Parathyroid adenoma (tissue), 2 donors: ENCODE measurements at regions not wholly inside any gene's neighbourhood (a gene's known extent, or its start where the extent isn't known, plus 50 kb on each side); places are given as distances from the start of the nearest gene placed in this dataset.

Source experiments
- H2AFZ ChIP-seq: fragments of 300-600 bp; sonication (generic); one replicate; pipeline ENCODE4 v1.7.0; 2017; ENCODE audit warnings: antibody characterized with exemption, mild to moderate bottlenecking
- H3K27ac ChIP-seq: fragments of 300-600 bp; sonication (generic); one replicate; pipeline ENCODE4 v1.7.0; 2017
- H3K27me3 ChIP-seq: fragments of 300-600 bp; sonication (generic); one replicate; pipeline ENCODE4 v1.7.0; 2017; ENCODE audit warnings: low read length; ENCODE audit not compliant: control insufficient read depth, insufficient read depth
- H3K36me3 ChIP-seq: fragments of 300-600 bp; sonication (generic); one replicate; pipeline ENCODE4 v1.7.0; 2017; ENCODE audit warnings: low read length; ENCODE audit not compliant: control insufficient read depth, insufficient read depth
- H3K4me1 ChIP-seq: fragments of 300-600 bp; sonication (generic); one replicate; pipeline ENCODE4 v1.7.0; 2017; ENCODE audit warnings: control low read depth
- H3K4me2 ChIP-seq: fragments of 300-600 bp; sonication (generic); one replicate; pipeline ENCODE4 v1.7.0; 2017; ENCODE audit warnings: low read length
- H3K4me3 ChIP-seq: fragments of 300-600 bp; sonication (generic); one replicate; pipeline ENCODE4 v1.7.0; 2017; ENCODE audit warnings: low read depth, low read length
- H3K79me2 ChIP-seq: fragments of 300-600 bp; sonication (generic); one replicate; pipeline ENCODE4 v1.7.0; 2017; ENCODE audit warnings: control low read depth
- H3K9ac ChIP-seq: fragments of 300-600 bp; sonication (generic); one replicate; pipeline ENCODE4 v1.7.0; 2017; ENCODE audit warnings: mild to moderate bottlenecking
- H3K9me3 ChIP-seq: fragments of 300-600 bp; sonication (generic); one replicate; pipeline ENCODE4 v1.7.0; 2017; ENCODE audit warnings: low read length; ENCODE audit not compliant: control insufficient read depth
- TF ChIP-seq, protein P1 (sequence below): fragments of 300-600 bp; sonication (generic); IDR thresholded peaks from one replicate; pipeline ENCODE4 v1.7.0; 2017; ENCODE audit warnings: antibody characterized with exemption, mild to moderate bottlenecking
- donor health status: primary hyperparathyroidism.

DNA sequence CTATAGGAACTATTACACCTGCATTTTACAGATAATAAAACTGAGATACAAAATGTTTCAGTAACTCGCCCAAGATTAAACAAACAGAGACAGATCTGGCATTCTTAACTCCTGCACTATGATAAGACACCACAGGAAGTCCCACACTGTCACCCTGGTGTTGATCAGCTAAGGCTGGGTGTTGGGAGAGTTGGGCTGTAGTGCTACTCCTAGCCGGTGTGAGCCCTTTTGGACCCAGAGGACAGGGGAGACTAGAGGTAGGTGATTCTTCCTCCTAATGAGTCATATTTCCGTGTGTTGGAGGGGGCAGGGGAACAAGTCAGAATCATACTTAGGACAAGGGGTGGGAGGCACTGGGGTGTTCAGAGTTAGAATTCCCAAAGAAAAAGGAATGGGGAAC lies 353.2 kb upstream of the TENM4 start:
- Histone ChIP-seq H3K9ac (no peak overlapping the region), H2AFZ (no peak overlapping the region), H3K4me2 (no peak overlapping the region), H3K4me3 (no peak overlapping the region), H3K9me3 (no peaks in the 10 kb centered on the region), H3K27ac (no peak overlapping the region), H3K79me2 (no peaks in the 10 kb centered on the region), H3K36me3 (no peaks in the 10 kb centered on the region), H3K4me1 (no peaks in the 10 kb centered on the region), H3K27me3 (no peaks in the 10 kb centered on the region)
- TF ChIP-seq, protein P1, sequence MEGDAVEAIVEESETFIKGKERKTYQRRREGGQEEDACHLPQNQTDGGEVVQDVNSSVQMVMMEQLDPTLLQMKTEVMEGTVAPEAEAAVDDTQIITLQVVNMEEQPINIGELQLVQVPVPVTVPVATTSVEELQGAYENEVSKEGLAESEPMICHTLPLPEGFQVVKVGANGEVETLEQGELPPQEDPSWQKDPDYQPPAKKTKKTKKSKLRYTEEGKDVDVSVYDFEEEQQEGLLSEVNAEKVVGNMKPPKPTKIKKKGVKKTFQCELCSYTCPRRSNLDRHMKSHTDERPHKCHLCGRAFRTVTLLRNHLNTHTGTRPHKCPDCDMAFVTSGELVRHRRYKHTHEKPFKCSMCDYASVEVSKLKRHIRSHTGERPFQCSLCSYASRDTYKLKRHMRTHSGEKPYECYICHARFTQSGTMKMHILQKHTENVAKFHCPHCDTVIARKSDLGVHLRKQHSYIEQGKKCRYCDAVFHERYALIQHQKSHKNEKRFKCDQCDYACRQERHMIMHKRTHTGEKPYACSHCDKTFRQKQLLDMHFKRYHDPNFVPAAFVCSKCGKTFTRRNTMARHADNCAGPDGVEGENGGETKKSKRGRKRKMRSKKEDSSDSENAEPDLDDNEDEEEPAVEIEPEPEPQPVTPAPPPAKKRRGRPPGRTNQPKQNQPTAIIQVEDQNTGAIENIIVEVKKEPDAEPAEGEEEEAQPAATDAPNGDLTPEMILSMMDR: no peak

DNA sequence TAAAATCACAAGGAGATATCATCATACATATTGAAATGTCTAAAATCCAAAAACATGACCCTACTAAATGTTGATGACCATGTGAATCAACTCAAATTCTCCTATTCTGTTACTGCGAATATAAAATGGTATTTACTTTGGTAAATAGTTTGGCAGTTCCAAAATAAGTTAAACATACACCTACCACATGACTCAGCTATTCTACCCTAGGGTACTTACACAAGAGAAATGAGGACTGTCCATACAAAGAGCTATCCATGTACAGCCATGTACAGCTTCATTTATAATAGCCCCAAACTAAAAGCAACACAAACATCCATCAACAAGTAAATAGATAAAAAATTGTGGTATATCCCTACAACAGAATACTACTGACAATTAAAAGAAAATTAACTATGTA lies 346.1 kb upstream of the TENM4 start:
- Histone ChIP-seq H3K4me1 (no peaks in the 10 kb centered on the region), H3K9me3 (no peaks in the 10 kb centered on the region), H3K27ac (no peak overlapping the region), H3K36me3 (no peaks in the 10 kb centered on the region), H2AFZ (no peak overlapping the region), H3K9ac (no peak overlapping the region), H3K4me2 (no peak overlapping the region), H3K79me2 (no peaks in the 10 kb centered on the region), H3K4me3 (no peak overlapping the region), H3K27me3 (no peaks in the 10 kb centered on the region)
- TF ChIP-seq, protein P1: no peak

DNA sequence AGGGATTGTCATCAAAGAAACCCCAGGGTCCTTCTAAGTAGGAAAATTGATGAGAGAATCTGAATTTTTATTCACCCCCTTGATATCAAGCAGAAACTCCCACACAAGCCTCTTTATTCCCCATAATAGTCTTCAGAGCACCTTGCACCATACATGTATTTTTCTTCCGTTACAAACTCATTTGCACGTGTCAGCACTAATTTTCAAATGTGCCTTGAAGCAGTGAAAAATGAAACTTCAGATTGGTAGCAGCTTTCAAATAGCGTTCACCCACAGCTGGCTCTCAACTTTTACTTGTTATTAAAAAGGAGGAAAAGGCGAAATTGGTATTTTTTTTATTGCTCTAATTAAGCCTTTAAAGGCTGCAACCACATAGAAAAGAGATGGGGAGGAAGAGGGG lies 343.0 kb upstream of the TENM4 start:
- TF ChIP-seq, protein P1: no peak
- no peaks in the 10 kb centered on the region for H3K4me1 ChIP-seq
- H3K9me3 ChIP-seq: no peaks in the 10 kb centered on the region
- H2AFZ ChIP-seq: no peak overlapping the region
- no peak overlapping the region for H3K27ac ChIP-seq
- H3K36me3 ChIP-seq: no peaks in the 10 kb centered on the region
- H3K9ac ChIP-seq: no peak overlapping the region
- H3K27me3 ChIP-seq: no peaks in the 10 kb centered on the region
- H3K79me2 ChIP-seq: no peaks in the 10 kb centered on the region
- H3K4me3 ChIP-seq: no peak overlapping the region
- no peak overlapping the region for H3K4me2 ChIP-seq

DNA sequence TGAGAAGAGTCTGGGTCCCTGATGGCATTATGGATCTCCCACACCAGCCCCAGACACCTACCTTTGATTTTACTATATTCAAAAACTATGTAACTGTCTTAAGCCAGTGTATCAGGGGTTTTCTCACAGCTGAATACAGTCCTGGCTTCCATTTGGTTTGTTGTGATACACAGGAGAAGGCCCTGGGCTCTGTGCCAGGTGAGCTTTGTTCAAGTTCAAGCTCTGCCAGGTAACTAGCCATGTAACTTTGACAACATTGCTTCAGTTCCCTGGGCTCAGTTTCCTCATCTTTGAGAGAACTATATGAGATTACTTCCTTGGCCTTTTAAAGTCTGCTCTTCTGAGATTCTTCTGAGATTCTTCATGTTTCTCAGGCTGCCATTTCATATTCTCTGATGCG lies 327.5 kb upstream of the TENM4 start:
- H3K9me3 ChIP-seq: no peaks in the 10 kb centered on the region
- H3K4me2 ChIP-seq: no peak overlapping the region
- H2AFZ ChIP-seq: no peak overlapping the region
- TF ChIP-seq, protein P1: no peak
- no peaks in the 10 kb centered on the region for H3K79me2 ChIP-seq
- no peak overlapping the region for H3K4me3 ChIP-seq
- H3K9ac ChIP-seq: no peak overlapping the region
- no peaks in the 10 kb centered on the region for H3K4me1 ChIP-seq
- no peaks in the 10 kb centered on the region for H3K27me3 ChIP-seq
- H3K36me3 ChIP-seq: no peaks in the 10 kb centered on the region
- no peak overlapping the region for H3K27ac ChIP-seq

DNA sequence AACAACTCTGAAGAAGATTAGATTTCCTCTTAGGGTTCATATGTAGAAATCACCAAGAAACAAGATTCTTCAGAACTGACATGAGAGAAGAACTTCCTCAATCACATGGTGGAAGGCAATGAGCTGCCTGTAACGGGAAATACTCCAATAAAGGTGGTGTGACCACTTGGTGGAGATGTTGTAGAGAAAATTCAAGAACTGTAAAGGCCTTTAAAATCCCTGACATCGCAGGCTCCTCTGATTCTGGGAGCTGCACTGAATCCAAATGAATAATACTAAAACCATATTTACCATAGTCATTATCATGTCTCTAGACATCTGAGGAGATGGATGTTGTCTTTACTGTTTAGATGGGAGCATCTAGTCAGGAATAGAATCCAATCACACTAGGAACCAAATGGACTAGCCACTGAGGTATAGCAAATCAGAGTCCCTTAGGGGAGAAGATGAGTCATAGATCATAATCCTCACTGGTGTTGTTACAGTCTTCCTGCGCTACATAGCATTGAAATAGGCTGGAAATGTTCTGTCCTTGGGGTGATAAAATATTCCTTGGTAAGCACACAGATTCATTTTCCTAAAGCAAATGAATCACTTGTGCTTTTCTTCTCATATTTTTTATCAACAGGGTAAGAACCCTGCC lies 321.6 kb upstream of the TENM4 start:
- H3K27ac ChIP-seq: no peak overlapping the region
- H3K9me3 ChIP-seq: no peaks in the 10 kb centered on the region
- H3K36me3 ChIP-seq: no peaks in the 10 kb centered on the region
- H3K4me2 ChIP-seq: no peak overlapping the region
- H2AFZ ChIP-seq: no peak overlapping the region
- no peaks in the 10 kb centered on the region for H3K79me2 ChIP-seq
- TF ChIP-seq, protein P1: no peak
- no peaks in the 10 kb centered on the region for H3K27me3 ChIP-seq
- no peaks in the 10 kb centered on the region for H3K4me1 ChIP-seq
- H3K9ac ChIP-seq: no peak overlapping the region
- H3K4me3 ChIP-seq: no peak overlapping the region
